Body of pancreas (tissue), 4 donors: ENCODE measurements at regions not wholly inside any gene's neighbourhood (a gene's known extent, or its start where the extent isn't known, plus 50 kb on each side); places are given as distances from the start of the nearest gene placed in this dataset.

ENCODE experiments used
- ATAC-seq: fragments of 150-250 bp; one replicate; pipeline ENCODE4 v1.9.1; 2016
- DNase-seq, 4 donors: peaks; one replicate each; pipeline ENCODE4 v3.0.0-alpha.2; 2019
- H3K27ac ChIP-seq, 4 donors: fragments of 200-600 bp; sonication (generic); 1 replicate in 3 of 4; 2 replicates in 1 of 4; pipeline versions ENCODE4 v1.5.1 to v1.6.1; 2016 to 2019; ENCODE audit warnings: mild to moderate bottlenecking in 1 of 4, mixed read lengths in 1 of 4, moderate library complexity in 1 of 4
- H3K27me3 ChIP-seq, 2 donors: fragments of 200-600 bp; sonication (generic); one replicate each; pipeline ENCODE4 v1.6.0; 2016; ENCODE audit warnings: mild to moderate bottlenecking in 1 of 2
- H3K36me3 ChIP-seq, 2 donors: fragments of 200-600 bp; sonication (generic); replicated peaks in 1 of 2; 2 replicates each; pipeline ENCODE4 v1.5.1; 2016; ENCODE audit warnings: low read depth in 2 of 2; ENCODE audit not compliant: insufficient read depth in 1 of 2
- H3K4me1 ChIP-seq: fragments of 200-600 bp; sonication (generic); one replicate; pipeline ENCODE4 v1.6.0; 2016
- H3K4me3 ChIP-seq, 2 donors: fragments of 200-600 bp; sonication (generic); 1 replicate in 1 of 2; 2 replicates in 1 of 2; pipeline ENCODE4 v1.5.1; 2016 to 2019
- H3K9me3 ChIP-seq, 3 donors: fragments of 200-600 bp; sonication (generic); 1 replicate in 2 of 3; 2 replicates in 1 of 3; pipeline ENCODE4 v1.5.1; 2016
- CTCF ChIP-seq, 7 experiments: fragments of 450-650 bp in 4 of 7; fragments of 200-600 bp in 3 of 7; sonication (generic) in 3 of 7; IDR thresholded peaks; one replicate each; pipeline ENCODE4 v1.5.1; 2016 to 2019; ENCODE audit warnings: antibody characterized with exemption in 7 of 7
- POLR2A ChIP-seq, 3 donors: fragments of 450-650 bp; IDR thresholded peaks; one replicate each; pipeline ENCODE4 v1.6.1; 2016; ENCODE audit warnings: antibody characterized with exemption in 3 of 3, mild to moderate bottlenecking in 2 of 3
- WGBS, 2 donors: methylation state at CpG; one replicate each; pipeline ENCODE4 v1.1.5; 2017; 5-methylcytosine and 5-hydroxymethylcytosine counted together
- intact Hi-C: fragments of 100-400 bp; cut with DNase I; formaldehyde crosslinking; loops from one replicate; pipeline ENCODE4 v1.15.1; 2023

GRCh38 chr16:35711435-35711834 lies 2252.0 kb downstream of the TP53TG3F start:
- no peaks in the 10 kb centered on the region for H3K36me3 ChIP-seq
- H3K27ac ChIP-seq: no peak overlapping the region
- WGBS, 2 donors: 47 to 59% methylated on average over 6 of the region's 6 CpGs
- H3K27me3 ChIP-seq: no peaks in the 10 kb centered on the region
- intact Hi-C loops: loop anchor here (10.0 kb wide), 1 partner anchor 247 kb away; no protein-coding TSS in a partner anchor
- H3K9me3 ChIP-seq: peaks cover 0 to 6% (median 2%) of the 10 kb centered on the region in 3 donors
- no peak overlapping the region for H3K4me3 ChIP-seq
- H3K4me1 ChIP-seq: no peaks in the 10 kb centered on the region
- TF ChIP-seq CTCF (IDR thresholded peaks at IDR 0.05): no peak
- no peak for ATAC-seq
- DNase-seq: no peak

GRCh38 chr16:35711958-35712357 lies 2252.5 kb downstream of the TP53TG3F start:
- Histone ChIP-seq H3K27ac (no peak overlapping the region), H3K4me1 (no peaks in the 10 kb centered on the region), H3K9me3 (peaks cover 0 to 6% (median 0%) of the 10 kb centered on the region in 3 donors), H3K27me3 (no peaks in the 10 kb centered on the region), H3K4me3 (no peak overlapping the region), H3K36me3 (no peaks in the 10 kb centered on the region)
- intact Hi-C loops: loop anchor here (10.0 kb wide), 1 partner anchor 247 kb away; no protein-coding TSS in a partner anchor
- ATAC-seq (no peak), DNase-seq (no peak)
- TF ChIP-seq CTCF (IDR thresholded peaks at IDR 0.05) (no peak), POLR2A (IDR thresholded peaks at IDR 0.05) (no peak)
- 30 to 37% methylated on average over 5 of the region's 5 CpGs for WGBS, 2 donors

DNA sequence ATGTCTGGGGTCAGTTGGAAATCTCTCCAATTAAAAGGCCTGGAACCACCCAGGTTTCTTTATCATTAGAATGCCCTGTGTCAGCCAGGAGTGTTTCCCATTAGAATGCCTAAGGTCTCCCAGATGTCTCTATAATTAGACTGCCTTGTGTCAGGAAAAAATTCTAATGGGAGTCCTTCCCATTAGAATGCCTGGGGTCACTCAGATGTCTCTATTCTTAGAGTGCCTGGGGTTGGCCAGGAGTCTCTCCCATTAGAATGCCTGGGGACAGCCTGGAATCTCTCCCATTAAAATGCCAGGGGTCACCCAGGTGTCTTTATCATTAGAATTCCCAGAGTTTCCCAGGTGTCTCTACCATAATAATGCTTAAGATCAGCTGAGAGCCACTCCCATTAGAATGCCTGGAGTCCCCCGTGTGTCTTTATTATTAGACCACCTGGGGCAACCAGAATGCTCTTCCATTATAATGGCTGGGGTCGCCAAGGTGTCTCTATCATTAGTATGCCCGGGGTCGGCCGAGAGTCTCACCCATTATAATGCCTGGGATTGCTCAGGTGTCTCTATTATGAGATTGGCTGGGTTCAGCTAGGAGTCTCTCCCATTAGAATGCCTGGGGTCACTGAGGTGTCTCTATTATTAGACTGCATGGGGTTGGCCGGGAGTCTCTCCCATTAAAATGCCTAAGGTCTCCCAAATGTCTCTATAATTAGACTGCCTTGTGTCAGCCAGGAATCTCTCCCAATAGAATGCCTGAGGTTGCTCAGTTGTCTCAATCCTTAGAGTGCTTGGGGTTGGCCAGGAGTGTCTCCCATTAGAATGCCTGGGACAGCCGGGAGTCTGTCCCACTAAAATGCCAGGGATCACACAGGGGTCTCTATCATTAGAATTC lies 2254.6 kb downstream of the TP53TG3F start:
- ATAC-seq (no peak), DNase-seq (no peak)
- no peaks in the 10 kb centered on the region for H3K27me3 ChIP-seq
- no peak for TF ChIP-seq CTCF (IDR thresholded peaks at IDR 0.05)
- TF ChIP-seq POLR2A (IDR thresholded peaks at IDR 0.05): no peak
- H3K27ac ChIP-seq: no peak overlapping the region
- H3K36me3 ChIP-seq: no peaks in the 10 kb centered on the region
- no peaks in the 10 kb centered on the region for H3K4me1 ChIP-seq
- no peak overlapping the region for H3K4me3 ChIP-seq
- H3K9me3 ChIP-seq: peaks cover 0 to 6% (median 0%) of the 10 kb centered on the region in 3 donors
- WGBS, 2 donors: 41 to 59% methylated on average over 3 to 7 of the region's 7 CpGs
- intact Hi-C loops: loop anchor here (10.0 kb wide), 1 partner anchor 249 kb away; no protein-coding TSS in a partner anchor

DNA sequence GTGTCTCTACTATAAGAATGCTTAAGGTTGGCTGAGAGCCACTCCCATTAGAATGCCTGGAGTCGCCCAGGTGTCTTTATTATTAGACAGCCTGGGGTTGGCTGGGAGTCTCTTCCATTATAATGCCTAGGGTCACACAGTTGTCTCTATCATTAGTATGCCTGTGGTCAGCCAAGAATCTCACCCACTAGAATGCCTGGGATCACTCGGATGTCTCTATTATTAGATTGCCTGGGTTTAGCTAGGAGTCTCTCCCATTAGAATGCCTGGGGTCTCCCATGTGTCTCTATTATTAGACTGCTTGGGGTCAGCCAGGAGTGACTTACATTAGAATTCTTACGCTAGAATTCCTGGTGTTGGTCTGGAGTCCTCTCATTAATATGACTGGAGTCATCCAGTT lies 2255.3 kb downstream of the TP53TG3F start:
- no peaks in the 10 kb centered on the region for H3K4me1 ChIP-seq
- H3K27ac ChIP-seq: no peak overlapping the region
- intact Hi-C loops: loop anchor here (10.0 kb wide), 1 partner anchor 250 kb away; no protein-coding TSS in a partner anchor
- ATAC-seq (no peak), DNase-seq (no peak)
- H3K9me3 ChIP-seq: peaks cover 0 to 6% (median 0%) of the 10 kb centered on the region in 3 donors
- H3K4me3 ChIP-seq: no peak overlapping the region
- 48 to 64% methylated on average over 2 to 3 of the region's 3 CpGs for WGBS, 2 donors
- H3K36me3 ChIP-seq: no peaks in the 10 kb centered on the region
- TF ChIP-seq POLR2A (IDR thresholded peaks at IDR 0.05): no peak
- TF ChIP-seq CTCF (IDR thresholded peaks at IDR 0.05): no peak
- no peaks in the 10 kb centered on the region for H3K27me3 ChIP-seq
